SK-N-SH treated with all-trans-retinoic acid at 6 μM for 48 hours (cell line): ENCODE measurements at regions not wholly inside any gene's neighbourhood (a gene's known extent, or its start where the extent isn't known, plus 50 kb on each side); places are given as distances from the start of the nearest gene placed in this dataset.

Source experiments
- CREB5 ChIP-seq: fragments of 250-450 bp; sonication (Bioruptor Pico); IDR thresholded peaks from 2 replicates; pipeline ENCODE4 v1.5.1; 2020; ENCODE audit warnings: low read depth, mild to moderate bottlenecking, moderate library complexity
- ZC3H10 ChIP-seq: fragments of 250-450 bp; sonication (Bioruptor Pico); IDR thresholded peaks from 2 replicates; pipeline ENCODE4 v1.5.1; 2021; ENCODE audit warnings: mild to moderate bottlenecking, moderate library complexity
- ZNF8 ChIP-seq: fragments of 450-650 bp; formaldehyde crosslinking; IDR thresholded peaks from 2 replicates; pipeline ENCODE4 v1.5.0; 2020; ENCODE audit warnings: mild to moderate bottlenecking, moderate library complexity

- TF ChIP-seq ZC3H10 (no peak), CREB5 (CRISPR knock-in tag) (no peak), ZNF8 (CRISPR knock-in tag) (no peak)
Observed at GRCh38 chr1:148309940-148310500, 157.9 kb upstream of the NBPF11 start.
